Lower leg skin (tissue), 4 donors: ENCODE measurements at regions not wholly inside any gene's neighbourhood (a gene's known extent, or its start where the extent isn't known, plus 50 kb on each side); places are given as distances from the start of the nearest gene placed in this dataset.

ENCODE experiments used
- DNase-seq, 2 donors: peaks; one replicate each; pipeline ENCODE4 v3.0.0-alpha.2; 2019; ENCODE audit warnings: low spot score in 2 of 2
- H3K4me3 ChIP-seq: fragments of 200-600 bp; sonication (generic); 2 replicates; pipeline ENCODE4 v1.5.1; 2017; ENCODE audit warnings: mild to moderate bottlenecking, low read depth; ENCODE audit not compliant: poor library complexity, severe bottlenecking
- CTCF ChIP-seq, 3 donors: fragments of 450-650 bp; IDR thresholded peaks; one replicate each; pipeline ENCODE4 v1.5.1; 2016; ENCODE audit warnings: antibody characterized with exemption in 3 of 3, mild to moderate bottlenecking in 3 of 3, moderate library complexity in 2 of 3
- POLR2A ChIP-seq, 2 donors: fragments of 450-650 bp; IDR thresholded peaks; one replicate each; pipeline ENCODE4 v1.6.1; 2016 to 2017; ENCODE audit warnings: antibody characterized with exemption in 2 of 2, mild to moderate bottlenecking in 1 of 2, moderate library complexity in 1 of 2
- WGBS, 2 donors: methylation state at CpG; one replicate each; pipeline ENCODE4 v1.1.5; 2018; 5-methylcytosine and 5-hydroxymethylcytosine counted together
- intact Hi-C: fragments of 100-400 bp; cut with DNase I; formaldehyde crosslinking; loops from one replicate; pipeline ENCODE4 v1.15.0; 2023; ENCODE audit warnings: low total_unique reads

DNA sequence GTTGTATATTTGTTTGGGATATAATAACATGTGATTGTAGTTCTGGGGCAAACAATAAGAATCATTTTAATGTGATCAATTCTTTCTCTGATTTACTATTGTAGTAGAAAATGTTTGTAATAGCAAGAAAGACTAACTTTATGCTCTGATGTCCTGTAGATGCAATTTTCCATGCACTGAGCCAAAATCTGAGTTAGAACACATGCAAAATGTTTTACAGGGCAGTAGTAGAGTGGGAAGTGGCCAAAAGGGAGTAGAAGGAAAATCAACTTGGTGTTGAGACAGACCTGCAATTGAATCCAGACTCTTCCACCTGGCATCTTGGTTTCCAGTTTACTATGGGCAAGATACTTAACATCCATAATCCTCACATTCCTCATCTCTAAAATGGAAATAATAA lies 93.5 kb upstream of the BMP5 start:
- H3K4me3 ChIP-seq, result no peak overlapping the region
- no peak for TF ChIP-seq CTCF (IDR thresholded peaks at IDR 0.05)
- TF ChIP-seq POLR2A (IDR thresholded peaks at IDR 0.05), result no peak
- no peak for DNase-seq
- intact Hi-C loops, result no loop called here

- H3K4me3 ChIP-seq, result no peak overlapping the region
- 50 to 56% methylated on average over 1 of the region's 1 CpG for WGBS, 2 donors
- TF ChIP-seq CTCF (IDR thresholded peaks at IDR 0.05), result no peak
- TF ChIP-seq POLR2A (IDR thresholded peaks at IDR 0.05), result no peak
- DNase-seq, result no peak
- intact Hi-C loops, result no loop called here
These were observed 88.7 kb upstream of the BMP5 start for GRCh38 chr6:55964136-55964535.

DNA sequence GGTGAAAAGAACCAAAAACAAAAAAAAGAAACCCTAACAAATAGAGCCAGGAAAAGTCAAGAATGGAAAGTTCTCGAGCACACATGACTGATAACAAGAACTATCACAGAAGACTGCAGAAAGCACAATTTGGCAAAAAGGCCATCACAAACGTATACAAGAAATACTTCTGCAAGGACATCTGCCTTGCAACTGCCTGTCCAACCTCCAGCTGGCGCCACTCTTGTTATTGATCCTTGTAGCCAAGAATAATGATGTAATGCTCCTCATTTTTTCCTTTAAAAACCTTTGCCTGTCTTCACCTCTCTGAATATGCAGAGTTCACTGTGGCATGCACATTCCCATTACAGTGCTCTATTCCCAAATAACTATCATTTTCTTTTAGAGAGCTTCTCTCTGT lies 87.9 kb upstream of the BMP5 start:
- TF ChIP-seq POLR2A (IDR thresholded peaks at IDR 0.05), result no peak
- TF ChIP-seq CTCF (IDR thresholded peaks at IDR 0.05), result no peak
- no peak for DNase-seq
- intact Hi-C loops, result no loop called here
- no peak overlapping the region for H3K4me3 ChIP-seq
- 37% methylated on average over 3 of the region's 3 CpGs for WGBS, 2 donors

DNA sequence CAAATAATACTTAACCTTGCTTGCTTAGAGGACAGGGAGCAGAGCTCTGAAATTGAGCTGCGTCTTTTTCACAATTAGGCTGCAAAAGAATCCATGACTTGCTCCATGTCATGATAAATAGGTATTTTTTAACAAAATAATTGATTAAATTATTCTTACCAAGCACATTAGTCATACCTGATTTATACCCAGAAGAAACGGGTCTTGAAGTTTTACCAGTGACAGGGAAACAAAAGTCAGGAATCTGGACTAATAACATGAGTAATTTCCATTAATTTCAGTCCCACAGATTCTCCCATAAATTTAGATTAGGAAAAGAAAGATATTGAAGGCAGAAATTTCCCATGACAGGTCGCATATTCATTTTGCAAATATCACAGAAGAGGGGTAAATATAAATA lies 85.0 kb upstream of the BMP5 start:
- H3K4me3 ChIP-seq, result no peak overlapping the region
- WGBS, 2 donors, result 85 to 86% methylated on average over 3 of the region's 3 CpGs
- TF ChIP-seq POLR2A (IDR thresholded peaks at IDR 0.05) (no peak), CTCF (IDR thresholded peaks at IDR 0.05) (no peak)
- intact Hi-C loops, result no loop called here
- no peak for DNase-seq

DNA sequence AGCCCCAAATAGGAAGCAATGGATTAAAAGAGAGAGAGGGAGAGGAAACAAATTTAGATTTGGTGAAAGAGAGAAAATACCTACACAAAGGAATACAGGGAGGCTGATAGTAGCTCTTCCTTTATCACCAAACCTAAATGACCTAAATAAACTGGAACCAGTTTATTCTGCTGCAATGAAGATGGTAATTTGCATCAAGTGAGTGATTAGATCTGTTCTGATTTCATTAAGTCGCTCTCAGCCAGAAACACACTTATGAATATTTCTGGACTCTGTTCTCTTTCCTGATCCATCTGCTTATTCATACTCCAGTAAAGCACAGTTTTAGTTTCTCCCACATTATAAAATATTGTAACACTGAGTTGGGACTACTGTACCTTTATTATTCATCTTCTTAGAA lies 83.4 kb upstream of the BMP5 start:
- H3K4me3 ChIP-seq, result no peak overlapping the region
- TF ChIP-seq POLR2A (IDR thresholded peaks at IDR 0.05) (no peak), CTCF (IDR thresholded peaks at IDR 0.05) (no peak)
- no peak for DNase-seq
- intact Hi-C loops, result no loop called here
- WGBS, 2 donors, result 29 to 43% methylated on average over 1 of the region's 1 CpG

DNA sequence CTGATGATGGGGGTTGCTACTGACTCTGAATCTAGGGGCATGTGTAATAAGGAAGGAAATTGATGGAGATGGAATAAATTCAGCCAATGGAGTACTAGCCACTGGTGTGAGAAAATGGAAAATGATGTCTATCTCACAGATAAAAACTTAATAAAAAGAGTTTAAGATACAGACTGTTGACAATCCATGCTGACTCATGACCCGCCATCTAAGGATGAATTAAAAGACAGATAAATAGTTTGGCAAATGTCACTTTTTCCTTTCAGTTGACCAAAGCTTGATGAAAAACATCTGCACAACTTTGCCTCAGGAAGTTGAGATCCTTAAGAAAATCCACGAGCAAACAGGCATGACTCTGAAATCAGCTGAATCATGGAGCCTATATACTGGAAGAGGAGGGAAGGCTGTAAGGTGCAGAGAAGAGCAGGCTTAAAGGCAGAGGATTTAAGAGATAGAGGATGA lies 82.6 kb upstream of the BMP5 start:
- no peak for TF ChIP-seq CTCF (IDR thresholded peaks at IDR 0.05)
- no peak for TF ChIP-seq POLR2A (IDR thresholded peaks at IDR 0.05)
- H3K4me3 ChIP-seq, result no peak overlapping the region
- whole genome bisulfite sequencing, 2 donors, result 42 to 45% methylated on average over 2 of the region's 2 CpGs
- intact Hi-C loops, result no loop called here
- no peak for DNase-seq
